Astrocyte of the spinal cord (primary cell): ENCODE measurements at regions not wholly inside any gene's neighbourhood (a gene's known extent, or its start where the extent isn't known, plus 50 kb on each side); places are given as distances from the start of the nearest gene placed in this dataset.

Experiments
- DNase-seq: peaks from one replicate; pipeline ENCODE4 v3.0.0; 2011; ENCODE audit warnings: low read depth, low spot score
- H3K4me3 ChIP-seq: 2 replicates; pipeline ENCODE4 v1.5.1; 2011; ENCODE audit warnings: low read depth, mild to moderate bottlenecking, low read length, moderate library complexity
- CTCF ChIP-seq: IDR thresholded peaks from 2 replicates; pipeline ENCODE4 v1.5.1; 2012; ENCODE audit warnings: low read depth, mild to moderate bottlenecking, low read length, inconsistent platforms
- in situ Hi-C: cut with HindIII; loops from 2 replicates; pipeline ENCODE4 v1.10.0; 2017; ENCODE audit warnings: low sequenced_read_pairs

- DNase-seq = no peak
- in situ Hi-C loops = no loop called here
- TF ChIP-seq CTCF = no peak
- no peak overlapping the region for H3K4me3 ChIP-seq
Observed at GRCh38 chr2:12035956-12036639, 289.7 kb downstream of the LPIN1 start.

- DNase-seq = no peak
- no peak overlapping the region for H3K4me3 ChIP-seq
- in situ Hi-C loops = no loop called here
- no peak for TF ChIP-seq CTCF
Observed at GRCh38 chr2:12036640-12036983, 290.2 kb downstream of the LPIN1 start.

- H3K4me3 ChIP-seq = no peak overlapping the region
- DNase-seq = no peak
- no peak for TF ChIP-seq CTCF
- in situ Hi-C loops = no loop called here
Observed at GRCh38 chr2:12037301-12037700, 290.9 kb downstream of the LPIN1 start.

- no peak for TF ChIP-seq CTCF
- H3K4me3 ChIP-seq = no peak overlapping the region
- in situ Hi-C loops = no loop called here
- no peak for DNase-seq
Observed at GRCh38 chr2:12041236-12041635, 294.8 kb downstream of the LPIN1 start.

- no peak for TF ChIP-seq CTCF
- no peak overlapping the region for H3K4me3 ChIP-seq
- DNase-seq = no peak
- in situ Hi-C loops = no loop called here
Observed at GRCh38 chr2:12043131-12043530, 296.7 kb downstream of the LPIN1 start.

GRCh38 chr2:12044857-12045256 is 298.4 kb downstream of the LPIN1 start:
- no peak for TF ChIP-seq CTCF
- no peak overlapping the region for H3K4me3 ChIP-seq
- in situ Hi-C loops = no loop called here
- no peak for DNase-seq
